Hepatocyte (in vitro differentiated cells): ENCODE measurements at regions not wholly inside any gene's neighbourhood (a gene's known extent, or its start where the extent isn't known, plus 50 kb on each side); places are given as distances from the start of the nearest gene placed in this dataset.
"Not testable (repeated sequence)": the region's sequence is repeated elsewhere in the genome, so short reads cannot be mapped to it uniquely, and the experiment has no call there.

Source experiments
- CTCF ChIP-seq: fragments of 200-600 bp; sonication (generic); IDR thresholded peaks from 2 replicates; pipeline ENCODE4 v1.5.1; 2016; ENCODE audit warnings: antibody characterized with exemption, mild to moderate bottlenecking; ENCODE audit not compliant: poor library complexity
- EZH2 ChIP-seq: fragments of 200-600 bp; sonication (generic); IDR thresholded peaks from 2 replicates; pipeline ENCODE4 v1.6.1; 2016; ENCODE audit warnings: antibody characterized with exemption, mild to moderate bottlenecking, borderline replicate concordance
- EZH2phosphoT487 ChIP-seq: fragments of 200-600 bp; sonication (generic); IDR thresholded peaks from one replicate; pipeline ENCODE4 v1.6.1; 2018; ENCODE audit warnings: antibody characterized with exemption, mild to moderate bottlenecking, low read depth, moderate library complexity; ENCODE audit not compliant: unreplicated experiment, severe bottlenecking

DNA sequence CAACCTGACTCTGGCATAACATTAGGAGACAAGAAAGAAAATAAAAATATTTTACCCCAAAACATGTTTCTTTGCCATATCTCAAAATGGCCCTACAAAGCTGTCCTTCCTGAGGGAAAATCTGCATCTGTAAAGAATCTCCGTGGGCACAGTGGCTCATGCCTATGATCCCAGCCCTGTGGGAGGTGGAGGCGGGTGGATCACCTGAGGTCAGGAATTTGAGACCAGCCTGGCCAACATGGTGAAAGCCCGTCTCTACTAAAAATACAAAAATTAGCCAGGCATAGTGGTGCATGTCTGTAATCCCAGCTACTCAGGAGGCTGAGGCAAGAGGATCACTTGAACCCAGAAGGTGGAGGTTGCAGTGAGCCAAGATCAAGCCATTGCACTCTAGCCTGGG, 105.8 kb downstream of the FAM217A start:
- TF ChIP-seq CTCF, EZH2phosphoT487, EZH2: not testable (repeated sequence)
